Stimulated activated CD4-positive, alpha-beta T cell treated with anti-CD3 and anti-CD28 coated beads, Interleukin-12 subunit alpha, Interleukin-12 subunit beta, amount 100 ng/mL, for 4 hours (primary cell): ENCODE measurements at regions not wholly inside any gene's neighbourhood (a gene's known extent, or its start where the extent isn't known, plus 50 kb on each side); places are given as distances from the start of the nearest gene placed in this dataset.

ENCODE experiments used
- DNase-seq: peaks from one replicate; pipeline ENCODE4 v3.0.0-alpha.2; 2020

- no peak for DNase-seq
These were observed 102.8 kb downstream of the ERMARD start for GRCh38 chr6:169854083-169854725.

DNA sequence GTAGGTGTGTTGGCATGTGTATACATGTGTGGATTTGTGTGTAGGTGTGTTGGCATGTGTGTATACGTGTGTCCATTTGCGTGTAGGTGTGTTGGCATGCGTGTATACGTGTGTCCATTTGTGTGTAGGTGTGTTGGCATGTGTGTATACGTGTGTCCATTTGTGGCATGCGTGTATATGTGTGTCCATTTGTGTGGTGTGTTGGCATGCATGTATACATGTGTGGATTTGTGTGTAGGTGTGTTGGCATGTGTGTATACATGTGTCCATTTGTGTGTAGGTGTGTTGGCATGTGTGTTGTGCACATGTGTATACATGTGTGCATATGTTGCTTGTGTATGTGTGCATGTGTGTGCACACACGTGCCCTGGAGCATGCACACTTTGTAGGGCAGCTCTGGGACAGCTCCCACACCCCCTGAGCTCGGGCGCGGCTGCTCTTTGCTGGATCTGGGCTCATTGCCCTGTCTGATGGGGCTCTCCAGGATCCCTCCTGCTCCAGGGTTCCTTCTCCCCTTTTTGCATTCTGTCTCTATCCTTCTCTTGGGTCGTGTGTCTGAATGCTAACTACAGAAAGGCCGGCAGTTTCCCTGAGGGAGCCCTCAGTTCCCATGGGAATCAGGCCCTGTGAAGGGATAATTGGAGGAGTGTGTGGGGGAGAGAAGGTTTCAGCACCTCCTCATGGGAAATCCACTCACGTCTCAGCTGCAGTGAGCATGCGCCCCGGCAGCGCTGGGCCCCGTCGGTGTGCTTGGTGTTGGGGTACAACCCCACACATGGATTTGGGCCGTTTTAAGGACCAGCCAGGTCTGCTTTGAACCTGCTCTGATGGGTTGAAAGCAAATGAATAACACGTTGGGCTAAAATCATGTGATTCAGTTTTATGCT, 102.0 kb downstream of the ERMARD start:
- DNase-seq = no peak

DNA sequence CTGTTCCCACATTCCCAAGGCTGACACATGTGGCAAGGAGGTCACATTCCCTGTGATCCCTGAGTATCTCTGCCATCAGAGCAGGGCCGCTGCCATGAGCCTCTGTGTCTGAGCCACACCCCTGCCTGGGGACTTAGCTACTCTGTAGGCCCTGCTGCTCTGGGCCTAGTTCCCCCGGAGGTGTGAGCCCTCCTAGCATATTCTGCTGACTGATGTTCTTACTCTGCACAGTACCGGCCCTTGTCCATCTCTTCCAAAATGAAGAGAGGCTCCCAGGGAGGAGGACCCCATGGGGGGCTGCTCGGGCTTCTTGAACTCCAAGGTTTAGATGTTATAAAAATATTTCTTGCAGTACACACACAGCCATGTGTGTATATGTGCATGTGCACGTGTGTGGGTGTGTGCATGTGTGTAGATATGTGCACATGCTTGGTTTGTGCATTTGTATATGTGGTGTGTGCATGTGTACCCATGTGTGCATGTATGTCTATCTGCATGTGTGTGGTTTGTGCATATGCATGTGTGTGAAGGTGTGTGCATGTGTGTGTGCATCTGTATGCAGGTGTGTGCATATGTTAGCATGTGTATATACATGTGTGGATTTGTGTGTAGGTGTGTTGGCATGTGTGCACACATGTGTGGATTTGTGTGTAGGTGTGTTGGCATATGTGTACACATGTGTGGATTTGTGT, 101.2 kb downstream of the ERMARD start:
- no peak for DNase-seq

GRCh38 chr6:169851641-169852503, 100.5 kb downstream of the ERMARD start:
- DNase-seq = no peak

GRCh38 chr6:169850746-169851145, 99.3 kb downstream of the ERMARD start:
- DNase-seq = no peak

GRCh38 chr6:169850154-169850553, 98.7 kb downstream of the ERMARD start:
- no peak for DNase-seq

- no peak for DNase-seq
These were observed 98.0 kb downstream of the ERMARD start for GRCh38 chr6:169849396-169849795.

DNA sequence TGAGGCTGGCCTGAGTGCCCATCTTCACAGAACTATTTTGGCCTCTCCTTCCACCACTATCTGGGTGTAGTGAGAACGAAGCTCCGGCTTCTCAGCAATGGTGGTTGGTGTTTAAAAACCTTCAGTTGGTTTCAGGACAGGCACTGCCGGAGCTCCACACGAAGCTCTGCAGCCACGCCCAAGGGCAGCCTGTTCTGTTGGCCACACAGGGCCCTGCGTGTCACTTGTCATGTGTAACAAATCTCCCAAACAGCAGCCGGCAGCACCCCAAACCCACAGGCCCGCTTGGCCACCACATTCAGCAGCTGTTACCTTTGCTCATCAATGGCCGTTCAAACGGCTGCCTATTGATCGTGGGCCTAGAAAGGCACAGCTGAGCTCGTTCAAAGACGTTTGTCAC, 97.5 kb downstream of the ERMARD start:
- DNase-seq = no peak

- no peak for DNase-seq
These were observed 96.5 kb downstream of the ERMARD start for GRCh38 chr6:169847901-169848311.

DNA sequence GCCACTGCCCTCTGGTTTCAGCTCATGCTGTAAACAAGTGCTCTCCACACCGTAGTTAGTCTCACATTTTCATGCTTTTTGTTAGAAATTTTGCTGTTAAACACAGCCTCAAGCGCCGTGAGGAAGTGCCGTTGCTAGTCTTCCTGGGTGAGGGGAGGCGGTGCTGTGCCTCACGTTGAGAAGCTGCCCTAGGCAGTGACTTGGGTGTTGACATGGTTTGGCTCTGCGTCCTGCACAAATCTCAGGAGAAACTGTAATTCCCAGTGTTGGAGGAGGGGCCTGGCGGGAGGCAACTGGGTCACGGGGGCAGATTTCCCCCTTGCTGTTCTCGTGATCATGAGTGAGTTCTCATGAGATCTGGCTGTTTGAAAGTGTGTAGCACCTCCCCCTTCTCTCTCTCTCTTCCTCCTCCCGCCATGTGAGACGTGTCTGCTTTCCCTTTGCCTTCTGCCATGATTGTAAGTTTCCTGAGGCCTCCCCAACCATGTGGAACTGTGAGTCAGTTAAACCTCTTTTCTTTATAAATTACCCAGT, 95.8 kb downstream of the ERMARD start:
- DNase-seq = no peak

DNA sequence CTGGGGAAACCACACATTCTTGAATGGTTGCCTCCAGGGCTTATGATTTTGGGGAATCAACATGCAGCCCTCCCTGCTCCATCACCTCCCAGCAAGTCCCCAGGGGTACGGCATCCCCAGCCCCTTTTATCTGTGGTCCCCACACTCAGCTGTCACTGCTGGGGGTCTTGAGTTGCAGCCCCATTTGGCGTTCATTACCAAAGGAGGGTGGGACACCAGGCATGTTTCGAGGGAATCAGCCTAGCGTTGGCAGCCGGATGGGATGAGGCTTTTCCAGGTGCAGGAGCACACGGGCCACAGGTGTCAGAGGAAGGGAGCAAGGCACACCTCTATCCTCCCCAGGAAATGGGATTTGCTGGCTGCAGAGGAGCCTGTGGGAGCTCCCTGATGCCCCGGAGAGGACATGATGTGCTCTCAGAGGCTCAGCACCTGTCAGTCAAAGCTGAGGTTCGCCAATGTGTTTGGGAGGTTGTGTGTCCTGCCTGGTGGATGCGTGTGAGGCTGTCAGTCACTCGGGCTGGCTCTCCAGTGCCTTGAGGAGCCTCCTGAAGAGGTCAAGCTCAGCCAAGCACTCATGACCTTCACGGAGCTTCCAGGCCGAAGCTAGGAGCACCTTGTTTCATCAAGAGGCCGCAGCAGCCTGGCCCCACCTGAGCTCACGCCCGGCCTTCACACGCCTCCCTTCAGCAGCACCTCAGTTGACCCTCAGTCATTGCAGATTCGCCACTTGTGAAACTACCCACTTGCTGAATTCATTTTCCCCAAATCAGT, 95.0 kb downstream of the ERMARD start:
- DNase-seq = no peak

GRCh38 chr6:169845426-169846285, 94.2 kb downstream of the ERMARD start:
- no peak for DNase-seq

- DNase-seq = no peak
These were observed 93.5 kb downstream of the ERMARD start for GRCh38 chr6:169844946-169845345.

DNA sequence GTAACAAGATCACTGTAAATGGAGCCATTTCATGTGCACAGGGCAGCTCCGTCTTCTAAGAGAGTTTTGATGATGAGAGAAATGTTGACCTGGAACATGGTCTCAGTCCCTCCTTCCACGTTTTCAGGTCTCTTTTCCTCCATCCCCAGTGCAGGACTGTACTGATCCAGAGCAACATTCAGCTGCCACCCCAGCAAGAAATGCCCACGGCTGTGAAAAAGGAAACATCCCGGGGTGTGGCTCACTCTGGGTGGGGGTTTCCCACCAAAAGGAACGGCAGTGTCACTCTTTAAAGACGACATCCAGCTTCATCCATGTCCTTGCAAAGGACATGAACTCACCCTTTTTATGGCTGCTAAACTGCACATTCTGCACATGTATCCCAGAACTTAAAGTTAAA, 92.6 kb downstream of the ERMARD start:
- DNase-seq = no peak

- no peak for DNase-seq
These were observed 91.7 kb downstream of the ERMARD start for GRCh38 chr6:169843110-169843509.

DNA sequence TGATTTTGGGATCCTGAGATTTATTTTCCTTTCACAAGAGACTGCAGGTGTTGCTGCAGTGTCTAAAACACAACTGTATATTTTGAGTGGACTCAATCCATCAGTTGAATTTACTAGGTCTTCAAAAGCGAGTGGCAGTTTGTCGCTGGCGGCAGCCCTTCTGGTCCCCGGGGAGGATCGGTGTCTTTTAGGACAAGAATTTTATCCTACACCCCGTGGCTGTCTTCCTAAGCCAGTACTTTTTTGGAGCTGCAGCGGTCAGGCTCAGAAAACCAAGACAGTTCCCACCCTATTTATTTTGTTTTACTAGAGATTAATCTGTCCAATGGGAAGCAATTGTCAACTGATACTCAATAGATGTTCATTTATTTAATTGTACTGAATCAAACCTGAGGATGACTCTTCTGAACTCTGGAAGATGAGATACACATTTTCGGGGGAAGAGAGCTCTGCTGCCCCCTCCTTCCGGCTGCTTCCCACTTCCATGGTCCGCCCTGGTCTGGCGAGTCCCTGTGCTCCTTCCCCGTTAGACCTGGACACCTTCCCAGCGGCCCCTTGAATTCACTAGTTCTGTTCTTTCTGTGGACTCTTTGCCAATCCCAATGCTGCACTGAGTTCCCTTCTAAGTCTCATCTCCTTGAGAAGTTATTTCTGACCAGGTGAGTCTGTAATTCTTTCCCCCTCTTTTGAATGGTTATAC, 90.6 kb downstream of the ERMARD start:
- DNase-seq = no peak

DNA sequence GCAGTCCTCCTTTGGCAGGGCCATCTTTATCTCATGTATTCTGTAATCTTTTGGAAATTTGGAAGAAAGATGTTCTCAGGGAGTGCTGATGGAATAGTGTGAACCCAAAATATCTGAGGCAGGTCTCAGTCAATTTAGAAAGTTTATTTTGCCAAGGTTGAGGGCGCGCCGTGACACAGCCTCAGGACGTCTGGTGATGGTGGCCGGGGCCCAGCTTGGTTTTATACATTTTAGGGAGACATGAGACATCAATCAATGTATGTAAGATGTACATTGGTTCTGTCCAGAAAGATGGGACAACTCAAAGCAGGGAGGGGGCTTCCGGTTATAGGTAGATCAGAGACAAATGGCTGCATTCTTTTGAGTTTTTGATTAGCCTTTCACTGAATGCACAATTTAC, 89.8 kb downstream of the ERMARD start:
- no peak for DNase-seq

DNA sequence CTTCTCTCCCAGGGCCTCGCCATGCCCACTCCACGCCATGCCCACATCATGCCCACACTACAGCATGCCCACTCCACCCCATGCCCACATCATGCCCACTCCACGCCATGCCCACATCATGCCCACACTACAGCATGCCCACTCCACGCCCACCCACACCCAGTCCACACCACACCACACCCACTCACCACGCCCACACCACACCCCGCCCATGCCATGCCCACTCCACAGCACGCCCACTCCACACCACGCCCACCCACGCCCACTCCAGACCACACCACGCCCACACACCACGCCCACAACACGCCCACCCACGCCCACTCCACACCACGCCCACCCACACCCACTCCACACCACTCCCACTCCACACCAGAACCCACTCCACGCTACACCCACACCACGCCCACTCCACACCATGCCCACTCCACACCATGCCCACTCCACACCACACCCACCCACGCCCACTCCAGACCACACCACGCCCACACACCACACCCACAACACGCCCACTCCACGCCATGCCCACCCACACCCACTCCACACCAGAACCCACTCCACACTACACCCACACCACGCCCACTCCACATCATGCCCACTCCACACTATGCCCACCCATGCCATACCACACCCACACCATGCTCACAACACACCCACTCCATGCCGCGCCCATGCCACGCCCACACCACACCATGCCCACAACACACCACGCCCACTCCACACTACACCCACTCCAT, 88.6 kb downstream of the ERMARD start:
- no peak for DNase-seq

- no peak for DNase-seq
These were observed 88.1 kb downstream of the ERMARD start for GRCh38 chr6:169839493-169839892.
